ENCODE measurements at regions not wholly inside any gene's neighbourhood (a gene's known extent, or its start where the extent isn't known, plus 50 kb on each side); places are given as distances from the start of the nearest gene placed in this dataset.

GRCh38 chr12:67147030-67147429, 122.1 kb upstream of the CAND1 start:
- no peak for DNase-seq (ENCODE audit: low spot score)

GRCh38 chr12:67147447-67147846, 121.7 kb upstream of the CAND1 start:
- DNase-seq (ENCODE audit: low spot score): no peak

GRCh38 chr12:67148265-67148664, 120.9 kb upstream of the CAND1 start:
- no peak for DNase-seq (ENCODE audit: low spot score)

GRCh38 chr12:67151886-67152285, 117.3 kb upstream of the CAND1 start:
- no peak for DNase-seq (ENCODE audit: low spot score)

- no peak for DNase-seq (ENCODE audit: low spot score)
Observed at GRCh38 chr12:67152451-67152850, 116.7 kb upstream of the CAND1 start.

GRCh38 chr12:67154901-67155300, 114.3 kb upstream of the CAND1 start:
- DNase-seq (ENCODE audit: low spot score): no peak

- no peak for DNase-seq (ENCODE audit: low spot score)
Observed at GRCh38 chr12:67155863-67156262, 113.3 kb upstream of the CAND1 start.

- peak; percentile 36 for DNase-seq (ENCODE audit: low spot score)
Observed at GRCh38 chr12:67161322-67161918, 107.7 kb upstream of the CAND1 start.

GRCh38 chr12:67173258-67173657, 95.9 kb upstream of the CAND1 start:
- DNase-seq (ENCODE audit: low spot score): no peak

- DNase-seq (ENCODE audit: low spot score): no peak
Observed at GRCh38 chr12:67182551-67182950, 86.6 kb upstream of the CAND1 start.

- peak; percentile 16 for DNase-seq (ENCODE audit: low spot score)
Observed at GRCh38 chr12:67193704-67194103, 75.5 kb upstream of the CAND1 start.

GRCh38 chr12:67200386-67200785, 68.8 kb upstream of the CAND1 start:
- DNase-seq (ENCODE audit: low spot score): no peak

- no peak for DNase-seq (ENCODE audit: low spot score)
Observed at GRCh38 chr12:67202011-67202677, 67.0 kb upstream of the CAND1 start.

GRCh38 chr12:67202678-67203012, 66.5 kb upstream of the CAND1 start:
- DNase-seq (ENCODE audit: low spot score): no peak

- no peak for DNase-seq (ENCODE audit: low spot score)
Observed at GRCh38 chr12:67208281-67209067, 60.7 kb upstream of the CAND1 start.

GRCh38 chr12:67211029-67211428, 58.1 kb upstream of the CAND1 start:
- DNase-seq (ENCODE audit: low spot score): no peak

GRCh38 chr12:67211494-67211893, 57.7 kb upstream of the CAND1 start:
- DNase-seq (ENCODE audit: low spot score): no peak

GRCh38 chr12:67217647-67218046, 51.5 kb upstream of the CAND1 start:
- no peak for DNase-seq (ENCODE audit: low spot score)

Data from AG08395 (cell line).